ENCODE measurements at regions not wholly inside any gene's neighbourhood (a gene's known extent, or its start where the extent isn't known, plus 50 kb on each side); places are given as distances from the start of the nearest gene placed in this dataset.
"Not testable (repeated sequence)": the region's sequence is repeated elsewhere in the genome, so short reads cannot be mapped to it uniquely, and the experiment has no call there.

- DNase-seq (ENCODE audit: low spot score), result peak; percentile 65
Measured at GRCh38 chr4:114087596-114088230, 108.3 kb upstream of the ARSJ start.

GRCh38 chr4:114088481-114088880 lies 109.0 kb upstream of the ARSJ start:
- DNase-seq (ENCODE audit: low spot score), result no peak

- no peak for DNase-seq (ENCODE audit: low spot score)
Measured at GRCh38 chr4:114091546-114091945, 112.1 kb upstream of the ARSJ start.

DNA sequence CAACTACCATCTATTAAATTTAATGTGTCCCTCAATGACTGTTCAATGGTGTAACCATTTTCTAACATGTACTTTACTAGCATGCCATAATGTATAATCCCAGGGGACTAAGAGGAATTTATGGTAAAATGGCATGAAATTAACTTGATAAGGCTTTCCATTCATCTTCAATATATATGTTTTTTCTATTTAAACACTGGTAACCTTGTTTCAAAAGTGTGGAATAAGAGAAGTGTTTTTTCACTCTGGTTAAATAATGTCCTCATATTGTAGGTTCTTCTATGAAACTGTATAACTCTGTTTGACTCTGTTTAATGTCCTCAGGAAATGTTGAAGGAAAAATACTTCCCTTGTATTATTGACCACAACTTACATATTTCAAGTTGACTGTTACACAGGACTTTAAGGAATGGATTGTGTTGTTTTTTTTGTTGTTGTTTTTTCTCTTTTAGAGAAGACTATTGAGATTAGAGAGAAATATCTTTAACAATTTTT lies 113.8 kb upstream of the ARSJ start:
- no peak for DNase-seq (ENCODE audit: low spot score)

- DNase-seq (ENCODE audit: low spot score), result no peak
Measured at GRCh38 chr4:114100288-114101031, 121.0 kb upstream of the ARSJ start.

GRCh38 chr4:114103908-114104307 lies 124.5 kb upstream of the ARSJ start:
- no peak for DNase-seq (ENCODE audit: low spot score)

GRCh38 chr4:114108869-114109268 lies 129.4 kb upstream of the ARSJ start:
- DNase-seq (ENCODE audit: low spot score), result peak; percentile 22

GRCh38 chr4:114109776-114110175 lies 130.3 kb upstream of the ARSJ start:
- DNase-seq (ENCODE audit: low spot score), result no peak

DNA sequence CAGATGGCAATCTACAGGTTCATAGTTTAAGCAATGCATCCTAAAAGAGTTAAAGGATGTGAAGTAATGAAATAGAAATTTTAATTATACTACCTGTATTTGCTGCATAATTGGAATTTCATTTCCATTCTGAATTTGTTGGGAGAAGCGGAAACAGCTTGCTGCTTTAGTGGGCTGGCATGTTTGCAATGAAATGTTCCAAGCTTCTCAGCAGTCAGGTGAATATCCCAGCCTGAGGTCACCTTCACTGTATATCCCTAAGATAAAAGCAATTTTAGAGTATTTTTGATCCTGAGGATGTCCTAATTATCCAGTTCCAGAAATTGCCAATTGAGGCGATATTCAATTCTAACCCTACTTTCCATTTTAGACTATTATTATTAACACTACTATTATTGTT lies 136.1 kb upstream of the ARSJ start:
- no peak for DNase-seq (ENCODE audit: low spot score)

GRCh38 chr4:114116861-114117260 lies 137.4 kb upstream of the ARSJ start:
- no peak for DNase-seq (ENCODE audit: low spot score)

DNA sequence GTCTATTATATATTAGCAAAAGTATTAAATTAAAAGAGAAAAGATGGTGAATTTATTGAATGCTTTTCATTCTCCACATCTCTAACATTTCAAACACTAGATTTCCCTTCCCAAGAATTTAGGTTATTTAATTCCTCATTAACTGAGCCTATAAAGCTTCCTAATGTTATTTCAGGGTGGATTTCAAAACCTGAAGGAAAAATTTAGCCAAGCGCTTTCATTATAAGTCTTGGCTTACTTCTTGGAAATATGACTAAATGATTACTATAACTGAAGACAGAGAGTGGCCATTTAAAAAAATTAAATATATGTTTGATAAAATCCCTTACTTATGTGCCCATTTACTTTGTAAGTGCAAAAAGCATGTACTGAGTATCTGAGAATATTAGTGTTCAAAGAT lies 141.8 kb upstream of the ARSJ start:
- no peak for DNase-seq (ENCODE audit: low spot score)

DNA sequence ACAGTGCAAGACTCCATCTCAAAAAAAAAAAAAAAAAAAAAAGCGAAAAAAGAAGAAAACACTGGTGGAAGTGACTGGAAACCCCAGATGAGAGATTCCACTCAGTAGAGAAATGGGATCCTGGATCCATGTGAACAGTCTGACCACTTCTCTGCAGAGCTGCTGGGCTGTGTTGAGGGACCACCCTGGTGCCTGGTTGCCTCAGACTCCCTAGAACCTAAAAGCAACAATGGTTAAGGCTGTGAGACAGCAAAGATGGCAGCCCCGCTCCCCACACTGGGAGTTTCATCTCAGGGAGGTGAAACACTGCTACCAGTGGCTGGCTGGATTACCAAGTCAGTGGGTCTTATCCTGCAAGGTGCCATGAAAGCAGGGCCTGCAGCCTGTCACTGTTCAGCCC lies 152.8 kb upstream of the ARSJ start:
- no peak for DNase-seq (ENCODE audit: low spot score)

DNA sequence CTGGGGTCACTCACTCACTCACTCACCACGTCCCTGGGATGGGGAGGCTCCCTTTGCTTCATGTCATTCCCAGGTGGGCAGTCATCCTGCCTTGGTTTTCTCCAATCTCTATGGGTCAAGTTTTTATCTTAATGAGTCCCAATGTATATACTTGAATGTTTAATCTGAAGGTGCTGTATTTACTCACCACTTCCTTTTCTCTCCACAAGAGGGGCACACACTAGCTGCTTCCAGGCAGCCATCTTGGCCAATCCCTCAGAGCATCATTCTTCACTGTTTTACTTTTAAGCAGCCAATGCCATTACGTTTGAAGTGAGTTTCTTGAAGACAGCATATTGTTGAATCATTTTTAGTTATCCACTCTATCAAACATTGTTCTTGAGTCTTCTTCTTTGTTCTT lies 153.4 kb upstream of the ARSJ start:
- DNase-seq (ENCODE audit: low spot score), result no peak

GRCh38 chr4:114136069-114136468 lies 156.6 kb upstream of the ARSJ start:
- no peak for DNase-seq (ENCODE audit: low spot score)

DNA sequence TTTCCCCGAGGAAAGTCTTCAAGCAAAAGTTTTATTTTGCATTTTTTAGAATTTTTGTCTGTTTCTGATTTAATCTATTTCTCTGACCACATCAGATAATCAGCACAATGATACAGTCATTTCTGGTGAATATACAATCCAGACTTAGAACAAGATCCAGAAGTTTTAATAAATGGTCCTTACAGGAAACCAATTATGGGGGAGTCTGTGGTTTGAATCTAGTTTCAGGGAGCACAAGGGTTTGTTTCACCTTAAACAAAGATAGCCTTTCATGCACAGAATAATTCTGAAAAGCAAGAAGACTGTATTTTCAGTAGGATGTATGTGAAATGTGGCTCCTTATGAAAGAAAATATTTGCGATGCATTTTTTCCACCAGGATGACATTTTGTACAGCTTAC lies 158.5 kb upstream of the ARSJ start:
- no peak for DNase-seq (ENCODE audit: low spot score)

- DNase-seq (ENCODE audit: low spot score), result no peak
Measured at GRCh38 chr4:114146947-114147618, 167.6 kb upstream of the ARSJ start.

- DNase-seq (ENCODE audit: low spot score), result not testable (repeated sequence)
Measured at GRCh38 chr4:114147619-114148208, 168.3 kb upstream of the ARSJ start.

- not testable (repeated sequence) for DNase-seq (ENCODE audit: low spot score)
Measured at GRCh38 chr4:114148372-114149070, 169.1 kb upstream of the ARSJ start.

DNA sequence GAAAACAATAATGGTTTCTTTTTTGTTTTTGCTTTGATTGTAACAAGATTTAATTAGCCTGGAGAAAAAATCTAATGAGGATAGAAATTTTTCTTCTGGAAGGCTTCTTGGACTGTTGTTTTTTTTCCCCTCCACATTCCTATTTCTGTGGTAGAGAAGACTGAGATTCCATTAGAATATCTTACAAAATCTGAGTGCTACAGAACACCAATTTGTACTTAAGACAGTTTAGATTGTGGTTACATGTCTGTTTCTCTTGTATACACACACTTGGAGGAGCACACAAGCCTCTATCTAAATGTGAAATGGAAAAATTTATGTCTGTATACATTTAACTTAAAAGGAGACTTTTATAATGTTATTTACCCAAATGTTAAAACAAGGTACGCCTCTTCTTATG lies 176.9 kb upstream of the ARSJ start:
- no peak for DNase-seq (ENCODE audit: low spot score)

GRCh38 chr4:114161809-114162208 lies 182.4 kb upstream of the ARSJ start:
- DNase-seq (ENCODE audit: low spot score), result no peak

GRCh38 chr4:114163051-114163450 lies 183.6 kb upstream of the ARSJ start:
- no peak for DNase-seq (ENCODE audit: low spot score)

- DNase-seq (ENCODE audit: low spot score), result no peak
Measured at GRCh38 chr4:114173968-114174367, 194.5 kb upstream of the ARSJ start.

Measured in AG08395 (cell line).